ENCODE measurements at regions not wholly inside any gene's neighbourhood (a gene's known extent, or its start where the extent isn't known, plus 50 kb on each side); places are given as distances from the start of the nearest gene placed in this dataset.
"Not testable (repeated sequence)": the region's sequence is repeated elsewhere in the genome, so short reads cannot be mapped to it uniquely, and the experiment has no call there.

DNA sequence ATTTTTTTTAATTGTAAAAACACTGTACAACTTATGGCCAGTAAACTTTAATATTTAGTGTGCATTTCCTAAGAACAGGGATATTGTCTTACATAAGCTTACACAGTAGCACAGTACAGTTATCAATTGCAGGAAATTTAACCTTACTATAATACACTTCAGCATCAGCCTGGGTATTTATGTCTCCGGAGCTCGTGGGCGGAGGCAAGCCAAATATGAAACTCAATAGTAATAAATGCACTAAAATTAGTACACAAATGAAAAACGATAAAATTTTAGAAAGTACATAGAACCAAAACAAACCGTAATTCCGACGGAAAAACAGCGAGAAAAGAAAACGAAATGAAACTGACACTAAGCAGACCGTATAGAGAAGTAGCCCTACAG, 91.2 kb downstream of the ANXA2R start:
- TF ChIP-seq CTCF (conservative IDR thresholded peaks at IDR 0.05; ENCODE audit: low read depth, low read length): no peak
- H3K4me3 ChIP-seq (ENCODE audit: low read depth, low read length): no peak overlapping the region
- no peak for DNase-seq (ENCODE audit: low read depth)

GRCh38 chr5:42944989-42945388, 95.1 kb downstream of the ANXA2R start:
- no peak for TF ChIP-seq CTCF (conservative IDR thresholded peaks at IDR 0.05; ENCODE audit: low read depth, low read length)
- peak; percentile 52 for DNase-seq (ENCODE audit: low read depth)
- H3K4me3 ChIP-seq (ENCODE audit: low read depth, low read length): no peak overlapping the region

- TF ChIP-seq CTCF (conservative IDR thresholded peaks at IDR 0.05; ENCODE audit: low read depth, low read length): no peak
- H3K4me3 ChIP-seq (ENCODE audit: low read depth, low read length): peak overlapping the region; percentile 39
- no peak for DNase-seq (ENCODE audit: low read depth)
Measured at GRCh38 chr5:42943931-42944631, 96.0 kb downstream of the ANXA2R start.

GRCh38 chr5:42940853-42941252, 99.3 kb downstream of the ANXA2R start:
- no peak for TF ChIP-seq CTCF (conservative IDR thresholded peaks at IDR 0.05; ENCODE audit: low read depth, low read length)
- DNase-seq (ENCODE audit: low read depth): no peak
- H3K4me3 ChIP-seq (ENCODE audit: low read depth, low read length): no peak overlapping the region

DNA sequence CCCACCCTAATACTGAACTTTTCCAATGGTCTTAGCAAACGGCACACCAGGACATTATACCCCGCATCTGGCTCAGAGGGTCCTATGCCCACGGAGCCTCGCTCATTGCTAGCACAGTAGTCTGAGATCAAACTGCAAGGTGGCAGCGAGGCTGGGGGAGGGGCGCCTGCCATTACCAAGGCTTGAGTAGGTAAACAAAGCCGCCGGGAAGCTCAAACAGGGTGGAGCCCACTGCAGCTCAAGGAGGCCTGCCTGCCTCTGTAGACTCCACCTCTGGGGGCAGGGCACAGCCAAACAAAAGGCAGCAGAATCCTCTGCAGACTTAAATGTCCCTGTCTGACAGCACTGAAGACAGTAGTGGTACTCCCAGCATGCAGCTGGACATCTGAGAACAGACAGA, 108.1 kb downstream of the ANXA2R start:
- H3K4me3 ChIP-seq (ENCODE audit: low read depth, low read length); DNase-seq (ENCODE audit: low read depth): not testable (repeated sequence)

DNA sequence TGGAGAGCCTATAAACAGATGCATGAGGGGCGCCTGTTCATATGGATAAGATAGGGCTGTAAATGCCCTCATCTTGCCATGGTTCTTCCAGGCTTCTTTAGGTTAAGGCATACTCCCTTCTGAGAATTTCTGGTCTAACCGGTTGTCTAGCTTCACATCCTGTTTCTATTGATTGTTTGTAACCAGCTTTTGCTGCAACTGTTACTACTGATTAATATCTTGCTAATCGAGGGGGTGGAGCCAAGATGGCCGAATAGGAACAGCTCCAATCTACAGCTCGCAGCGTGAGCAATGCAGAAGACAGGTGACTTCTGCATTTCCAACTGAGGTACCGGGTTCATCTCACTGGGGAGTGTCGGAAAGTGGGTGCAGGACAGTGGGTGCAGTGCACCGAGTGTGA, 108.7 kb downstream of the ANXA2R start:
- H3K4me3 ChIP-seq (ENCODE audit: low read depth, low read length); DNase-seq (ENCODE audit: low read depth): not testable (repeated sequence)

DNA sequence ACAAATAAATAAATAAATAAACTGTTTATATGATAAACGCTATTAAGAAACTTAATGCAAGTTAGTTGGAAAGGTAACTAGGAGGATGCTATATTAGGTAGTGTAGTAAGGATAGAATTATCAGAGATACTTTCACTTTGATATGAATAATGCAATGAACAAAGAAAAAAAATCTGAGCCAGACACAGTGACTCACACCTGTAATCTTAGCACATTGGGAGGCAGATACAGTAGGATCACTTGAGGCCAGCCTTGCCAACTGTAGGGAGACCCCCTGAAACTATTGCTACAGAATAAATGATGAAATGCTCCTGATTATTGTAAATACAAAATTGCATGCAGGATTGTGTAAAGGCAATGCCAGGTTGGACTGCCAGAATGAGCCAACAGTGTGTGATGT, 109.2 kb downstream of the ANXA2R start:
- no peak for DNase-seq (ENCODE audit: low read depth)
- no peak overlapping the region for H3K4me3 ChIP-seq (ENCODE audit: low read depth, low read length)
- no peak for TF ChIP-seq CTCF (conservative IDR thresholded peaks at IDR 0.05; ENCODE audit: low read depth, low read length)

DNA sequence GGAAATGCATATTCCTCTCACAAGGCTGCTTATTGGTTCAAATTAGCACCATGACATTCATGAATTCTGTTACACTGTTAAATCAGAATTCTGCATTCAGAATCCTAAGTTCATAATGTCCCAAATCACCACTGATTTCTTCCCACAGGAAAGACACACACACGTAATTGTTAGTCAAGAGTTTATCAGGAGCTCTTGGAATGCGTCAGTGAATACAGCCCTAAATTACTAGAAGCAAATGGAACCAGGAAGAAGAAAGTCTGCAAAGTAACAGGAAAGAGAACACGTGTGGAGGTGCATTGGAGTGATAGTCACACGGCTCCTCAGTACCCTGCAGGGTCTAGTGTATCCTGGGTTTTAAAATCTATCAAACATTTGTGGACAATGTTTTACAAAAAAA, 110.2 kb downstream of the ANXA2R start:
- no peak for DNase-seq (ENCODE audit: low read depth)
- no peak overlapping the region for H3K4me3 ChIP-seq (ENCODE audit: low read depth, low read length)
- TF ChIP-seq CTCF (conservative IDR thresholded peaks at IDR 0.05; ENCODE audit: low read depth, low read length): no peak

All from epithelial cell of proximal tubule (primary cell).